ENCODE measurements at regions not wholly inside any gene's neighbourhood (a gene's known extent, or its start where the extent isn't known, plus 50 kb on each side); places are given as distances from the start of the nearest gene placed in this dataset.

DNA sequence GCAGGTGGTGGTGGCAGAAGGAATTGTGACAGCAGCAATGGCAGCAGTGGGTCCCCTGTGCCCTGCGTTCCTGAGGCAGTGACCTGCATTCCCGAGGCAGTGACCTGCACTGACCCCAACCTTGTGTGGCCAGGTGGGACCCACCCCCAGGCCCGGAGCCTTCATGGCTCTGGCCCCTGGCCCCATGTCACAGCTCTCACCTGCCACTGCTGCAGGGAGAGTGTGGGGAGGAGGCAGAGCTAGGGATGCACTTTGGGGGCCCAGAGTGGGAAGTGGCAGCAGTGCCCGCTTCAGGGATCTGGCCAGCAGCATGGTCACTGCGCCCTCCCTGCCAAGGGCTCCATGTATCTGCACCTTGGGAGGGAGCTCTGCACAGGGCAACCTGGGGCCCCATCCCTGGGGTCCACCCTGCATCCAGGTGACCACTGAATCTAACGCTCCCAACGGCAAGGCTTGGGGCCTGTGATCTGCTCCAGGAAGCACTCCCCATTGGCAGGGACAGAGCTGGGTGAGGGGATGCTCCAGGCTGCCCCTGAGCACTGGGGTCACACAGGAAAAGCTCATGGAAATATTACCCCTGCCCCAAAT is 618.6 kb downstream of the RWDD3 start:
- TF ChIP-seq, protein P1, sequence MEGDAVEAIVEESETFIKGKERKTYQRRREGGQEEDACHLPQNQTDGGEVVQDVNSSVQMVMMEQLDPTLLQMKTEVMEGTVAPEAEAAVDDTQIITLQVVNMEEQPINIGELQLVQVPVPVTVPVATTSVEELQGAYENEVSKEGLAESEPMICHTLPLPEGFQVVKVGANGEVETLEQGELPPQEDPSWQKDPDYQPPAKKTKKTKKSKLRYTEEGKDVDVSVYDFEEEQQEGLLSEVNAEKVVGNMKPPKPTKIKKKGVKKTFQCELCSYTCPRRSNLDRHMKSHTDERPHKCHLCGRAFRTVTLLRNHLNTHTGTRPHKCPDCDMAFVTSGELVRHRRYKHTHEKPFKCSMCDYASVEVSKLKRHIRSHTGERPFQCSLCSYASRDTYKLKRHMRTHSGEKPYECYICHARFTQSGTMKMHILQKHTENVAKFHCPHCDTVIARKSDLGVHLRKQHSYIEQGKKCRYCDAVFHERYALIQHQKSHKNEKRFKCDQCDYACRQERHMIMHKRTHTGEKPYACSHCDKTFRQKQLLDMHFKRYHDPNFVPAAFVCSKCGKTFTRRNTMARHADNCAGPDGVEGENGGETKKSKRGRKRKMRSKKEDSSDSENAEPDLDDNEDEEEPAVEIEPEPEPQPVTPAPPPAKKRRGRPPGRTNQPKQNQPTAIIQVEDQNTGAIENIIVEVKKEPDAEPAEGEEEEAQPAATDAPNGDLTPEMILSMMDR (IDR thresholded peaks at IDR 0.05; ENCODE audit: control extremely low read depth in 1 of 3, insufficient read depth in 1 of 3, low read depth in 1 of 3, low read length in 3 of 3): no peak
- TF ChIP-seq JUN (IDR thresholded peaks at IDR 0.05; ENCODE audit: low read depth, low read length) (no peak), SAP30 (IDR thresholded peaks at IDR 0.05; ENCODE audit: insufficient read depth, insufficient replicate concordance, low read length) (no peak), BCL11A (IDR thresholded peaks at IDR 0.05; ENCODE audit: low read depth in 2 of 2, low read length in 2 of 2) (no peak), CBX5 (IDR thresholded peaks at IDR 0.05; ENCODE audit: low read depth, low read length) (no peak), RAD21 (IDR thresholded peaks at IDR 0.05 in 1 of 2, conservative IDR thresholded peaks at IDR 0.05 in 1 of 2; ENCODE audit: low read depth in 2 of 2, low read length in 2 of 2) (no peak)

Measured in H1 (cell line).